COLO668 (cell line): ENCODE measurements at regions not wholly inside any gene's neighbourhood (a gene's known extent, or its start where the extent isn't known, plus 50 kb on each side); places are given as distances from the start of the nearest gene placed in this dataset.
"Not testable (repeated sequence)": the region's sequence is repeated elsewhere in the genome, so short reads cannot be mapped to it uniquely, and the experiment has no call there.

Experiments used
- DNase-seq: peaks from one replicate; lab custom pipeline; 2025; ENCODE audit not compliant: unreplicated experiment; lab: John Stamatoyannopoulos, UW

- not testable (repeated sequence) for DNase-seq
Observed at GRCh38 chr16:29355339-29356059, 51.0 kb downstream of the NPIPB11 start.

- DNase-seq = not testable (repeated sequence)
Observed at GRCh38 chr16:29354449-29354848, 52.1 kb downstream of the NPIPB11 start.

GRCh38 chr16:29352617-29352999 lies 53.9 kb downstream of the NPIPB11 start:
- DNase-seq = not testable (repeated sequence)

GRCh38 chr16:29351970-29352616 lies 54.4 kb downstream of the NPIPB11 start:
- not testable (repeated sequence) for DNase-seq

GRCh38 chr16:29351271-29351969 lies 55.1 kb downstream of the NPIPB11 start:
- not testable (repeated sequence) for DNase-seq

- not testable (repeated sequence) for DNase-seq
Observed at GRCh38 chr16:29349966-29350365, 56.5 kb downstream of the NPIPB11 start.

- not testable (repeated sequence) for DNase-seq
Observed at GRCh38 chr16:29348748-29349147, 57.8 kb downstream of the NPIPB11 start.

- not testable (repeated sequence) for DNase-seq
Observed at GRCh38 chr16:29348123-29348690, 58.3 kb downstream of the NPIPB11 start.

GRCh38 chr16:29346796-29347580 lies 59.5 kb downstream of the NPIPB11 start:
- DNase-seq = not testable (repeated sequence)

- not testable (repeated sequence) for DNase-seq
Observed at GRCh38 chr16:29346203-29346602, 60.3 kb downstream of the NPIPB11 start.

GRCh38 chr16:29342937-29343336 lies 63.6 kb downstream of the NPIPB11 start:
- DNase-seq = not testable (repeated sequence)

DNA sequence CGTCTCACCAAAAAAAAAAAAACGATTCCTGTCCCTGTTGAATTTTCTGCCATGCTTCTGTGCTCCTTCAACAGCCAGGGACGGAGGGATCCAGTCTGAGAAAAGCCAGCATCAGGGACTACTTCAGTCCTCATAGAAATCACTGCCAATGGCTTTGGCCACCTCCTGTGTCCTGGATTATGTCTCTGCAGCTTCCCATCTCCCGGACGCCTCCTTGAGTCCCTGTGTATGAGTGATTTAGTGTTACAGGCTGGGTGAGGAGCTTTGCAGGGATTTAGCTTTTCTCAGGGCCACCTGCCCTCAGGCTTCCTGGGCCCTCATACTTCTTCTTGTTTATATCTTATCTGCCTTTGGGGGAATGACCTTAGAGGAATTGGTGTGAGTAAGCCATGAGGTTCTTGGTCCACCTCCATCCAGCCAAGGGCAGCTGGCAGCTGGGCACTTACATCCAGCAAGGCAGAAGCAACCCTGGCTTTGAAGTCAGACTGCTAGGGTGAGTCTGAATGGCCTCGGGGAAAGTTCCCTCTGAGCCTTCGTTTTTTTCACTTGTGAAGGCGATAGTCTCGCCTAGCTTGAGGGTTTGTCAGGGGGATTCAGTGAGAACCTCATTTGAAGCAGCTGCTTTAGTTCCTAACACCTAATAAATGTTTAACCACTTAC lies 65.6 kb downstream of the NPIPB11 start:
- DNase-seq = not testable (repeated sequence)

DNA sequence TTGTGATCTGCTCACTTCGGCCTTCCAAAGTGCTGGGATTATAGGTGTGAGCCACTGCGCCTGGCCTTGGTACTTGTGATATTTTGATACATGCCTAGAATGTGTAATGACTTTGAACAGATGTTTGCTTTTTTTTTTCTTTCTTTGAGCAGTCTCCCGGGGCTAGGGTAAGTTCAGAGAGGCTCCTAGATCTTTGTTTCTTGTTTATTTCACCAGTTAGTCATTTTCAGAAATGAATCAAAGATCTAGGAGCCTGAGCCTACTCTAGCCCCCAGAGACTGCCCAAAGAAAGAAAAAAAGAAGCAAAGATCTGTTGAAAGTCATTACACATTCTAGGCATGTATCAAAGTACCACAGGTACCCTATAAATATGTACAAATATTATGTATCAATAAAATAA lies 66.3 kb downstream of the NPIPB11 start:
- DNase-seq = not testable (repeated sequence)

GRCh38 chr16:29338821-29339700 lies 67.5 kb downstream of the NPIPB11 start:
- DNase-seq = peak; percentile 39

DNA sequence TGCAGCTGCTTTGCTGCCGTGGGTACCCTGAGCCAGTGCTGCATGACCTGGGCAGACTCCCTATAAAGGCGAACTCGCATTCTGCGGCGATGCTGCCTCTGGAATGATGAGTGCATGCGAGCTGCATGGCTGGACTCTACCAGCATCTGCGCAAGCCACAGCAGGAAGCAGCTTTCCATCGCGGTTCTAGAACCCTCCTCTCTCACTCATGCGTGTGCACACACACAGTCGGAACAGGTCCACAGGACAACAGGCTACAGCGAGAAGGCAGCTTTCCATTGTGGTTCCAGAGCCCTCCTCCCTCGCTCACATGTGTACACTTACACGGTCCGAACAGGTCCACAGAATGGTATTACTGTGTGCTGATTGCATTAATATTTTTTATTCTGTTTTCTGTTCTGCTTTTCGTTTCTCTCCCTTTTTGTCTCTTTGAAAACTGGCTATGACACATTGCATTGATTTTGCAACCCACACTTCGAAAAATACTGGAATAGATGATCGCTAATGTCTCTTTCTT lies 69.1 kb downstream of the NPIPB11 start:
- DNase-seq = not testable (repeated sequence)

GRCh38 chr16:29335549-29335846 lies 71.0 kb downstream of the NPIPB11 start:
- DNase-seq = not testable (repeated sequence)

DNA sequence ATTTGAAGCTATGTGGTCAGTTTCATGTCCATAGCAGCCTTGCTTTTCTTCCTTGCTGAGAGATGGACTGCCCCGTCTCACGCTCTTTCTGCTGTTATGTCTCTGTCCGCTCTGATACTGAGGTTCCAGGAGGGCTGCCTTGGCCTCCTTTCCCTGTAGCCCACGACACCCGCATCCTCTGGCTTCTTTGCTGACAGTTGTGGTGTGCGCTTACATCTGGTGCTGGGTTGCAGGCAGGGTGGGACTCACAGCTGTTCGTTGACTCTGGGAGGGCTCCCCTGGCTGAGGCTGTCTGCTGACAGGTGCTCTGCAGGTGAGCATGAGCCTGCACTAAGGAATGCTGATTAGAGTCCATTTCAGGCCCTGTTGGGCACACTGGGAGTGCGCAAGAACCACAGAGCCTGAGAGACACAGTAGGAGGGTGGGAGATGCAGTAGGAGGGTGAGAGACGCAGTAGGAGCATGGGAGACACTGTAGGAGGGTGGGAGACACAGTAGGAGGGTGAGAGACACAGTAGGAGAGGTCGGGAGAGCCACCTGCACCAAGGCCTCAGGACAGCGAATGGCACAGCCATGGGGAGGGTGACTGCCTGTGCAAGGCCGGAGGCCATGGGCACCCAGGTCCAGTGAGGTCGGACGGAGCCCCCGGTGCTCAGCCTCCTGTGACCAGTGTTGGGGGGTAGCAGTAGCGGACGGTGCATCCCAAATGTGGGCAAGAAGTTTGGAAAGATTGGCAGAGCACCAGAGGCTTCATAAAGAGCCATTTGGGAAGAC lies 71.5 kb downstream of the NPIPB11 start:
- not testable (repeated sequence) for DNase-seq

GRCh38 chr16:29333492-29334097 lies 72.9 kb downstream of the NPIPB11 start:
- DNase-seq = not testable (repeated sequence)
